CD14-positive monocyte (primary cell): ENCODE measurements at regions not wholly inside any gene's neighbourhood (a gene's known extent, or its start where the extent isn't known, plus 50 kb on each side); places are given as distances from the start of the nearest gene placed in this dataset.

Experiments used
- DNase-seq, 3 donors: peaks; one replicate each; pipeline ENCODE4 v3.0.0-alpha.2; 2011 to 2022
- H2AFZ ChIP-seq: 2 replicates; pipeline ENCODE4 v1.6.0; 2012; ENCODE audit warnings: mild to moderate bottlenecking, low read depth, low read length, inconsistent platforms; ENCODE audit not compliant: insufficient read depth, poor library complexity, severe bottlenecking
- H3K27ac ChIP-seq, 2 donors: 1 replicate in 1 of 2; 2 replicates in 1 of 2; pipeline ENCODE4 v1.5.1; 2012 to 2013; ENCODE audit warnings: low read length in 2 of 2, control low read depth in 1 of 2, inconsistent platforms in 1 of 2, low read depth in 1 of 2, mild to moderate bottlenecking in 1 of 2
- H3K27me3 ChIP-seq, 2 donors: one replicate each; pipeline versions ENCODE4 v1.6.0 to v1.6.1; 2011 to 2013; ENCODE audit warnings: low read length in 2 of 2; ENCODE audit not compliant: control insufficient read depth in 2 of 2, insufficient read depth in 2 of 2
- H3K36me3 ChIP-seq, 2 donors: replicated peaks in 1 of 2; 1 replicate in 1 of 2; 2 replicates in 1 of 2; pipeline versions ENCODE4 v1.5.1 to v1.6.1; 2012 to 2013; ENCODE audit warnings: low read length in 2 of 2, control low read depth in 1 of 2, inconsistent platforms in 1 of 2, mild to moderate bottlenecking in 1 of 2; ENCODE audit not compliant: insufficient read depth in 2 of 2, control insufficient read depth in 1 of 2
- H3K4me1 ChIP-seq, 2 donors: 1 replicate in 1 of 2; 2 replicates in 1 of 2; pipeline versions ENCODE4 v1.5.1 to v1.6.1; 2012 to 2013; ENCODE audit warnings: low read length in 2 of 2, control low read depth in 1 of 2, inconsistent platforms in 1 of 2, mild to moderate bottlenecking in 1 of 2, moderate library complexity in 1 of 2; ENCODE audit not compliant: insufficient read depth in 2 of 2, control insufficient read depth in 1 of 2
- H3K4me2 ChIP-seq: replicated peaks from 2 replicates; pipeline ENCODE3; 2012; ENCODE audit warnings: low read length, moderate library complexity, mild to moderate bottlenecking; ENCODE audit not compliant: poor library complexity, severe bottlenecking; ENCODE audit errors: extremely low read depth
- H3K4me3 ChIP-seq, 3 experiments: fragments of 200-600 bp in 1 of 3; sonication (generic) in 1 of 3; replicated peaks in 1 of 3; 1 replicate in 2 of 3; 2 replicates in 1 of 3; pipeline ENCODE4 v1.5.1; 2011 to 2013; ENCODE audit warnings: low read length in 3 of 3, mild to moderate bottlenecking in 3 of 3, control low read depth in 2 of 3, low read depth in 2 of 3, inconsistent platforms in 1 of 3, moderate library complexity in 1 of 3
- H3K79me2 ChIP-seq: 2 replicates; pipeline ENCODE4 v1.6.0; 2012; ENCODE audit warnings: mild to moderate bottlenecking, control low read depth, inconsistent platforms, low read length, moderate library complexity; ENCODE audit not compliant: insufficient read depth
- H3K9ac ChIP-seq: 2 replicates; pipeline ENCODE4 v1.6.0; 2017; ENCODE audit warnings: low read length, mild to moderate bottlenecking; ENCODE audit not compliant: insufficient read depth, poor library complexity, severe bottlenecking
- H3K9me3 ChIP-seq, 2 donors: replicated peaks in 1 of 2; 1 replicate in 1 of 2; 2 replicates in 1 of 2; pipeline versions ENCODE4 v1.5.1 to v1.6.1; 2012 to 2013; ENCODE audit warnings: low read length in 2 of 2, control low read depth in 1 of 2; ENCODE audit not compliant: control insufficient read depth in 1 of 2, insufficient read depth in 1 of 2
- H4K20me1 ChIP-seq: 2 replicates; pipeline ENCODE4 v1.6.0; 2012; ENCODE audit warnings: mild to moderate bottlenecking, low read length, control low read depth, moderate library complexity; ENCODE audit not compliant: insufficient read depth
- H3K27ac Mint-ChIP-seq, 7 donors: one replicate each; pipeline ENCODE4 v1.8.0; 2020; ENCODE audit warnings: mild to moderate bottlenecking in 7 of 7, mixed read lengths in 7 of 7, moderate library complexity in 6 of 7, inconsistent platforms in 2 of 7
- H3K27me3 Mint-ChIP-seq, 3 donors: one replicate each; pipeline ENCODE4 v1.8.0; 2021 to 2022; ENCODE audit warnings: low read depth in 3 of 3, mild to moderate bottlenecking in 3 of 3, mixed read lengths in 3 of 3, moderate library complexity in 3 of 3, inconsistent platforms in 1 of 3
- H3K36me3 Mint-ChIP-seq, 2 donors: one replicate each; pipeline ENCODE4 v1.8.0; 2020; ENCODE audit warnings: mixed read lengths in 2 of 2, inconsistent platforms in 1 of 2, mild to moderate bottlenecking in 1 of 2
- H3K4me1 Mint-ChIP-seq: one replicate; pipeline ENCODE4 v1.8.0; 2020; ENCODE audit warnings: mild to moderate bottlenecking, mixed read lengths
- H3K4me3 Mint-ChIP-seq, 2 donors: one replicate each; pipeline ENCODE4 v1.8.0; 2020; ENCODE audit warnings: mild to moderate bottlenecking in 2 of 2, mixed read lengths in 2 of 2, moderate library complexity in 1 of 2
- H3K9me3 Mint-ChIP-seq, 7 donors: one replicate each; pipeline ENCODE4 v1.8.0; 2020 to 2022; ENCODE audit warnings: mixed read lengths in 7 of 7, mild to moderate bottlenecking in 6 of 7, moderate library complexity in 6 of 7, inconsistent platforms in 2 of 7
- CTCF ChIP-seq: fragments of 200-600 bp; IDR thresholded peaks from one replicate; pipeline ENCODE4 v1.8.0; 2022; ENCODE audit warnings: antibody characterized with exemption, mild to moderate bottlenecking
- WGBS: methylation state at CpG from one replicate; pipeline ENCODE4 v1.1.5; 2013; ENCODE audit warnings: missing lambda C conversion rate; ENCODE audit not compliant: insufficient coverage; 5-methylcytosine and 5-hydroxymethylcytosine counted together
- intact Hi-C, 2 donors: fragments of 100-400 bp; cut with micrococcal nuclease; formaldehyde crosslinking; loops; one replicate each; pipeline versions ENCODE4 v1.15.0 to v1.15.1; 2023

GRCh38 chr15:95027981-95028380 lies 796.6 kb downstream of the MCTP2 start:
- H3K9me3 ChIP-seq, result no peaks in the 10 kb centered on the region
- H2AFZ ChIP-seq, result no peak overlapping the region
- intact Hi-C loops, result no loop called here
- no peak for TF ChIP-seq CTCF
- H3K4me2 ChIP-seq, result no peak overlapping the region
- H4K20me1 ChIP-seq, result no peaks in the 10 kb centered on the region
- H3K4me1 ChIP-seq, result no peaks in the 10 kb centered on the region
- H3K27ac ChIP-seq, result no peak overlapping the region
- H3K36me3 Mint-ChIP-seq, result no peaks in the 10 kb centered on the region
- H3K4me1 Mint-ChIP-seq, result no peaks in the 10 kb centered on the region
- H3K27me3 Mint-ChIP-seq, result no peaks in the 10 kb centered on the region
- no peak overlapping the region for H3K4me3 ChIP-seq
- H3K79me2 ChIP-seq, result no peaks in the 10 kb centered on the region
- H3K27ac Mint-ChIP-seq, result no peak overlapping the region
- WGBS, result 47% methylated on average over 2 of the region's 3 CpGs
- no peak for DNase-seq
- no peak overlapping the region for H3K9ac ChIP-seq
- no peaks in the 10 kb centered on the region for H3K27me3 ChIP-seq
- H3K9me3 Mint-ChIP-seq, result no peaks in the 10 kb centered on the region
- H3K4me3 Mint-ChIP-seq, result no peak overlapping the region
- no peaks in the 10 kb centered on the region for H3K36me3 ChIP-seq

- no peak overlapping the region for H3K27ac ChIP-seq
- no peak overlapping the region for H3K4me3 ChIP-seq
- H3K27ac Mint-ChIP-seq, result no peak overlapping the region
- no peaks in the 10 kb centered on the region for H3K79me2 ChIP-seq
- WGBS, result 100% methylated on average over 1 of the region's 2 CpGs
- no peak overlapping the region for H3K4me3 Mint-ChIP-seq
- H3K36me3 Mint-ChIP-seq, result no peaks in the 10 kb centered on the region
- H3K4me1 ChIP-seq, result no peaks in the 10 kb centered on the region
- no peaks in the 10 kb centered on the region for H3K9me3 Mint-ChIP-seq
- no peaks in the 10 kb centered on the region for H3K9me3 ChIP-seq
- H4K20me1 ChIP-seq, result no peaks in the 10 kb centered on the region
- H3K27me3 ChIP-seq, result no peaks in the 10 kb centered on the region
- intact Hi-C loops, result no loop called here
- DNase-seq, result no peak
- no peak overlapping the region for H2AFZ ChIP-seq
- H3K4me1 Mint-ChIP-seq, result no peaks in the 10 kb centered on the region
- H3K9ac ChIP-seq, result no peak overlapping the region
- no peak for TF ChIP-seq CTCF
- H3K36me3 ChIP-seq, result no peaks in the 10 kb centered on the region
- H3K27me3 Mint-ChIP-seq, result no peaks in the 10 kb centered on the region
- no peak overlapping the region for H3K4me2 ChIP-seq
These were observed 800.8 kb downstream of the MCTP2 start for GRCh38 chr15:95032156-95032555.
